ENCODE measurements at regions not wholly inside any gene's neighbourhood (a gene's known extent, or its start where the extent isn't known, plus 50 kb on each side); places are given as distances from the start of the nearest gene placed in this dataset.
"Not testable (repeated sequence)": the region's sequence is repeated elsewhere in the genome, so short reads cannot be mapped to it uniquely, and the experiment has no call there.

GRCh38 chr1:219839595-219839994, 88.8 kb downstream of the SLC30A10 start:
- not testable (repeated sequence) for TF ChIP-seq CTCF (conservative IDR thresholded peaks at IDR 0.05; ENCODE audit: low read depth, low read length); EZH2phosphoT487 (IDR thresholded peaks at IDR 0.05; ENCODE audit: borderline replicate concordance, low read length)

Measured in PC-3 (cell line).